Gastroesophageal sphincter (tissue), 4 donors: ENCODE measurements at regions not wholly inside any gene's neighbourhood (a gene's known extent, or its start where the extent isn't known, plus 50 kb on each side); places are given as distances from the start of the nearest gene placed in this dataset.

Experiments used
- ATAC-seq: fragments of 150-250 bp; one replicate; pipeline ENCODE4 v1.9.1; 2016; ENCODE audit warnings: mild to moderate bottlenecking, moderate library complexity
- H3K27ac ChIP-seq, 4 donors: fragments of 200-600 bp; sonication (generic) in 3 of 4; 1 replicate in 3 of 4; 2 replicates in 1 of 4; pipeline ENCODE4 v1.5.1; 2016 to 2019
- H3K27me3 ChIP-seq: fragments of 200-600 bp; sonication (generic); one replicate; pipeline ENCODE4 v1.5.1; 2019
- H3K36me3 ChIP-seq, 2 donors: fragments of 200-600 bp; sonication (generic); one replicate each; pipeline ENCODE4 v1.5.1; 2019; ENCODE audit warnings: control low read depth in 1 of 2
- H3K4me1 ChIP-seq, 3 donors: fragments of 200-600 bp; sonication (generic); 1 replicate in 2 of 3; 2 replicates in 1 of 3; pipeline ENCODE4 v1.5.1; 2016 to 2019; ENCODE audit warnings: control low read depth in 2 of 3
- H3K4me3 ChIP-seq, 2 donors: fragments of 200-600 bp; sonication (generic); one replicate each; pipeline ENCODE4 v1.5.1; 2019; ENCODE audit warnings: mild to moderate bottlenecking in 1 of 2, moderate library complexity in 1 of 2
- H3K9me3 ChIP-seq, 3 donors: fragments of 200-600 bp; sonication (generic); one replicate each; pipeline ENCODE4 v1.5.1; 2017 to 2019; ENCODE audit warnings: control low read depth in 2 of 3
- CTCF ChIP-seq, 4 experiments: fragments of 200-600 bp in 2 of 4; fragments of 450-650 bp in 2 of 4; sonication (generic) in 1 of 4; IDR thresholded peaks; one replicate each; pipeline ENCODE4 v1.5.1; 2017 to 2019; ENCODE audit warnings: antibody characterized with exemption in 4 of 4, mild to moderate bottlenecking in 2 of 4, moderate library complexity in 2 of 4
- EP300 ChIP-seq: sonication (generic); formaldehyde crosslinking; IDR thresholded peaks from one replicate; pipeline ENCODE4 v1.6.1; 2017; ENCODE audit warnings: antibody characterized with exemption, mild to moderate bottlenecking
- POLR2A ChIP-seq, 2 donors: fragments of 450-650 bp; IDR thresholded peaks; one replicate each; pipeline ENCODE4 v1.6.1; 2017; ENCODE audit warnings: antibody characterized with exemption in 2 of 2, mild to moderate bottlenecking in 2 of 2, moderate library complexity in 1 of 2
- POLR2AphosphoS5 ChIP-seq: sonication (generic); formaldehyde crosslinking; IDR thresholded peaks from one replicate; pipeline ENCODE4 v1.6.1; 2017; ENCODE audit warnings: antibody characterized with exemption
- WGBS, 2 donors: methylation state at CpG; one replicate each; pipeline ENCODE4 v1.1.5; 2018; ENCODE audit warnings: low coverage in 1 of 2; 5-methylcytosine and 5-hydroxymethylcytosine counted together

GRCh38 chr4:13209600-13209999 is 274.5 kb downstream of the RAB28 start:
- Histone ChIP-seq H3K27me3 (no peaks in the 10 kb centered on the region), H3K4me3 (no peak overlapping the region), H3K4me1 (peaks cover 0 to 6% (median 0%) of the 10 kb centered on the region in 3 donors), H3K9me3 (no peaks in the 10 kb centered on the region), H3K36me3 (no peaks in the 10 kb centered on the region), H3K27ac (no peak overlapping the region)
- ATAC-seq, result no peak
- TF ChIP-seq EP300 (no peak), POLR2A (IDR thresholded peaks at IDR 0.05) (no peak), CTCF (IDR thresholded peaks at IDR 0.05) (no peak), POLR2AphosphoS5 (no peak)
- WGBS, 2 donors, result 52 to 73% methylated on average over 4 of the region's 4 CpGs

GRCh38 chr4:13208558-13209193 is 275.5 kb downstream of the RAB28 start:
- H3K36me3 ChIP-seq, result no peaks in the 10 kb centered on the region
- H3K27me3 ChIP-seq, result no peaks in the 10 kb centered on the region
- peaks cover 0 to 6% (median 0%) of the 10 kb centered on the region in 3 donors for H3K4me1 ChIP-seq
- no peak overlapping the region for H3K4me3 ChIP-seq
- H3K9me3 ChIP-seq, result no peaks in the 10 kb centered on the region
- 86 to 89% methylated on average over 1 to 3 of the region's 3 CpGs for WGBS, 2 donors
- TF ChIP-seq CTCF (IDR thresholded peaks at IDR 0.05) (no peak), EP300 (no peak), POLR2A (IDR thresholded peaks at IDR 0.05) (no peak), POLR2AphosphoS5 (no peak)
- ATAC-seq, result no peak
- H3K27ac ChIP-seq, result no peak overlapping the region

- Histone ChIP-seq H3K27ac (no peak overlapping the region), H3K4me3 (no peak overlapping the region), H3K27me3 (no peaks in the 10 kb centered on the region), H3K9me3 (no peaks in the 10 kb centered on the region), H3K36me3 (no peaks in the 10 kb centered on the region), H3K4me1 (peaks cover 0 to 6% (median 0%) of the 10 kb centered on the region in 3 donors)
- peak; percentile 34 for ATAC-seq
- 30 to 73% methylated on average over 1 of the region's 1 CpG for WGBS, 2 donors
- TF ChIP-seq EP300, result no peak
- peak; percentile 8 for TF ChIP-seq POLR2AphosphoS5
- no peak for TF ChIP-seq CTCF (IDR thresholded peaks at IDR 0.05)
- TF ChIP-seq POLR2A (IDR thresholded peaks at IDR 0.05), result no peak
Observed at GRCh38 chr4:13207226-13207625, 276.9 kb downstream of the RAB28 start.

DNA sequence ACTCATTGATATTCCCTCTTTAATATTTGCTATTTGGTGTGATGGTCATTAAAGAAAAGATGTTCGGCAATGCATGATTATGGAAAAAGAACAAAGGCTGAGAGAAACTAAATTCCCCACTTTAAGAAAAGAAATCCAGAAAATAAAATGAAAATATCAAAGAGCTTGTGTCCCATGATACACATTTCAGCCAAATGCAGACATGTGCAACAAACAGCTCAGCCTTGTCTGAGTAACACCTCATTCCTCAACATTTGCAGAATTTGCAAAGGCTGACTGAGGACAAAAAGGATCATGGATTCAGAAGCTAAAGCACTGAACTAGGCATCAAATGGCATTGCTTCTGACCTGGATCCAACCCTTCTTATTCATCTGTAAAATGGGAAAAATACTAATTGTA is 281.0 kb downstream of the RAB28 start:
- no peaks in the 10 kb centered on the region for H3K4me1 ChIP-seq
- H3K36me3 ChIP-seq, result no peaks in the 10 kb centered on the region
- WGBS, 2 donors, result 67 to 75% methylated on average over 1 of the region's 1 CpG
- H3K4me3 ChIP-seq, result no peak overlapping the region
- no peaks in the 10 kb centered on the region for H3K27me3 ChIP-seq
- peak; percentile 55 for ATAC-seq
- no peak for TF ChIP-seq CTCF (IDR thresholded peaks at IDR 0.05)
- TF ChIP-seq POLR2AphosphoS5, result no peak
- no peak for TF ChIP-seq EP300
- TF ChIP-seq POLR2A (IDR thresholded peaks at IDR 0.05), result no peak
- H3K9me3 ChIP-seq, result no peaks in the 10 kb centered on the region
- no peak overlapping the region for H3K27ac ChIP-seq

DNA sequence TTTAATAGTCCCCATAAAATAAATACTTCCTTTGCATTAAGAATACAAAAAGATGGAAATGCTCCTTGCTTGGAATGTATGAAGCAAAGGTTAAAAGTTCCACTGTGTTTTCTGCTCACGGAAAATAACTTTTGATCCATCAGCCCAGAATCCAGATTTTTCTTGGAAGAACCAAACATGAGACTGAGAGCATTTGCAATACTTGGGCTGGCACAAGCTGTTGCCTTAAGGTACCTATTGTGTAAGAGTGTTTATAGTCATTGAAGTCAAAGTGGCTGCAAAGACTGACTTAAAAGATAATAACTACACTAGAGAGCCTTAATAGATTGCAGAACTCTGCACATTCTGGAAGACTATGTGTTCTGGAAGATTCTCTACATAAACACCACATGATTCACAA is 281.4 kb downstream of the RAB28 start:
- H3K4me3 ChIP-seq, result no peak overlapping the region
- H3K9me3 ChIP-seq, result no peaks in the 10 kb centered on the region
- no peaks in the 10 kb centered on the region for H3K36me3 ChIP-seq
- 55 to 83% methylated on average over 1 of the region's 1 CpG for WGBS, 2 donors
- peak overlapping the region in 2 of 4 donors; percentile 30 to 48 for H3K27ac ChIP-seq
- no peak for TF ChIP-seq POLR2A (IDR thresholded peaks at IDR 0.05)
- TF ChIP-seq CTCF (IDR thresholded peaks at IDR 0.05), result no peak
- TF ChIP-seq POLR2AphosphoS5, result no peak
- no peak for TF ChIP-seq EP300
- no peaks in the 10 kb centered on the region for H3K4me1 ChIP-seq
- peak; percentile 77 for ATAC-seq
- H3K27me3 ChIP-seq, result no peaks in the 10 kb centered on the region
